Limb (tissue), 2 donors: ENCODE measurements at regions not wholly inside any gene's neighbourhood (a gene's known extent, or its start where the extent isn't known, plus 50 kb on each side); places are given as distances from the start of the nearest gene placed in this dataset.

ENCODE experiments used
- DNase-seq, 2 donors: peaks; one replicate each; pipeline ENCODE4 v3.0.0-alpha.2; 2016; ENCODE audit errors: extremely low spot score in 2 of 2

DNA sequence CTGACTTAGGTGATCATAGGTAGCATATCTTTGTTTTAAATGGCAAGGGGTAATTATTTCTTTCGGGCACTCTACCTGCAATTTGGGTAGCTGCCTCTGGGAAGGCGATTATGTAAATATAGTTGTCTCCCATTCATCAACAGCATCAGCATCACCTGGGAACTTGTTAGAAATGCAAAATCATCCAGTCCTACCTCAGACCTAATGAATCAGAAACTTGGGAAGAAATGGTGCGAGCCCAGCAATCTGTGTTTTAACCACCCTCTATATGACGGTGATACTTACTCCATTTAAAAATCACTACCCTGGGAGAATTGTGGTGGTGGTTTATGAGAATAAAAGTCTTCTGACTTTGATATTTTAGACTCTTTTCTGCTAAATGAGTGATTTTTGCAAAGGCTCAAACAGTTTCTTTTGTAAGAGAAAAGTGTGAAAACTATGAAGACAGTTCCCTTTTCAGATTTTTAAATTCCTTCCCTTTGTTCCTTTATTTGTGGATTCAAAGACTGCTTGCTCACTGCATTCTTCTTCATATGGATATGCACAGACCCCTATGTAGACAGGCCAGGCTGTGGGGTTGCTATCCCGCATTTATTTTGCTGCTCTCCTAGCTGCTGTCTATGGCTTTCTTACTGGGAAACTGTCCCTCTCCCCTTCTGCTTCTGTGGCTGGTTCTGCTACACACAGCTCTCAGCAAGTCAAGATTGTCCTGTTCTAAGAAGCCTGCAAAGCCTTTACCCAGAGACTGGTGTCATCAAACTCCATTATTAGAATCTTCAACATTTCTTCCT is 365.3 kb downstream of the RNF144B start:
- DNase-seq: no peak

DNA sequence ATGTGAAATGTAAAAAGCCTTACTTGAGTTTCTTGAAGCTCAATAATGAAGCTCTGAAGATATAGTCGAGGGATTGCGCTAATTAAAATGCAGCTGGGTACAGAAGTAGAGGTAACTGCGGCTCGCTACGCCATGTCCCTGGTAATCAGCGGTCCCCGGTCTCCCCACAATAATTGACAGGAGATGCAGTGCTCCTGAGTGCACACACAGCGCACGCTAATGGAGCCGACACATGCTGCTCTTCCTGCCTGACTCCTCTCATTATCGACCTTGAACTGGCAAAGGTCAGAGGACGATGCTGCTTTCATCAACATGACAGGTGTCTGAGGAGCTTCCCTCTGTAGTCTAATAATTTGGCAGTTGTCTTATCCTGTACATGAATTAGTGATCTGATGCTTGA is 365.9 kb downstream of the RNF144B start:
- no peak for DNase-seq

DNA sequence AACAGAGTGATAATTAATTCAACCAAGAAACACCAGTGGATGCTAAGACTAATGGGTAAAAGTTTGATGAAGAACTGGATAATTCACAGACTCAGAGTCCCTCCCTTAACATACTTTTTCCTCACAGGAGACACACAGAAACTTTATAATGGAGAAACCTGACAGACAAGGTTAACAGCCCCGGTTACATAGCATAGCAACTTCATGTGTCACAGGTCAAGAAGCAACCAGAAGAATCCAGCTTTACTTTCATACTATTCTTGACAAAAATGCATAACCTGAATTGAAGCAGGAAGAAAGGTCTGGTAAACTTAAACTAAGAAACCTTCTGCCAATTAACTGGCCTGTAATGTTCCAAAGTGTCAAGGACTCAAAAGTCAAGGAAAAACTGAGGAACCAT is 375.9 kb downstream of the RNF144B start:
- DNase-seq: no peak

DNA sequence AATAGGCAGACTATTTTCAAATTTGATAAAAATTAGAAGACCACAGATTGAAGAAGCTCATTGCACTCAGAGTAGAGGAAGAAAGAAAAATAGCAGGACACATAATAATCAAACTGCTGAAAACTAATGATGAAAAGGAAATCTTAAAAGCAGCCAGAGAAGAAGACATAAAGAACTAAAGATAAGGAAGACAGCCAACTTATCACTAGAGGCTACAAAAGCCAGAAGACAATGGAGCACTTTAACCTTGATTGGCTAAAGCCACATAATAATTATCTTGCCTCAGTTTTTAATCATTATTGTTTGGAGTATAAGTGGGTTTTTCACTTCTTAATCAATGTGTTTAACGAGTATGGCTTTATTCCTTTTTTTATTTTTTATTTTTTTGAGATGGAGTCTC is 397.6 kb downstream of the RNF144B start:
- no peak for DNase-seq

DNA sequence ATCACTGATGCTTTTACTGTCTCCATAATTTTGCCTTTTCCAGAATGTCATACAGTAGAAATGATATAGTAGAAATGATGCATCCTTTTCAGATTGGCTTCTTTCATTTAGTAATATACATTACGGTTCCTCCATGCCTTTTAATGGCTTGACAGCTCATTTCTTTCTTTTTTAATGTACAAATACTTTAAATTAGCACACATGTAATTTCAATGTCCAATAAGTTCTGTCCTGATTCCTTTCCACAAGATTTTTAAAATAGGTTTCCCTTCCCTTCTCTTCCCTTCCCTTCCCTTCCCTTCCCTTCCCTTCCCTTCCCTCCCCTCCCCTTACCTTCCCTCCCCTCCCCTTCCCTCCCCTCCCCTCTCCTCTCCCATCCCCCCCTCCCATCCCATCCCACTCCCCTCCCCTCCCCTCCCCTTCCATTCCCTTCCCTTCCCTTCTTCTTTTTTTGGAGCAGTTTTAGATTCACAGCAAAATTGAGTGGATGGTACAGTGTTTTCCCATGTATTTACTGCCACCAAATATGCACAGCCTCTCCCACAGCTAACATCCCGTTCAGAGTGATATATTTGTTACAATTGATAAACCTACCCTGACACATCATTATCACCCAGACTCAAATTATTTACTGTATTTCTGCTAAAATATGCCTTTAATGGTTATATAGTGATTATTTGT is 398.8 kb downstream of the RNF144B start:
- no peak for DNase-seq

DNA sequence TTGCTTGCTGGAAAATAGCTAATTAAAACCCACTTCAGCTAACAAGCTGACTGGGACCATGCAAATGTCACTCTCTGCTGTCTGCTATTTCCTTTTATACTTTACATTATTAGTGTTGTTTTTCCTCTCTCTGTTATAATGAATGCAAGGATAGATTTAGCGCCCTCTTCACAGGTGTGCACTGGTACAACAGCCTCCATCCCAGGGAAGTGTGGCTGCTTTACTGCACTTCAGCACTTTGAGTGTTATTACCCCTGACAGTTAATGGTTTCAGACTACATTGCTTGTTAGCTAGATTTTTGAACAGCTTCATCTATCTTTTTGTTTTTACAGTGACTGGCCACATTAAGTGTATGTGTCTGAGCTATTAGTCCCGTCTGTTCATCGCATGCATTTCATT is 405.7 kb downstream of the RNF144B start:
- no peak for DNase-seq

DNA sequence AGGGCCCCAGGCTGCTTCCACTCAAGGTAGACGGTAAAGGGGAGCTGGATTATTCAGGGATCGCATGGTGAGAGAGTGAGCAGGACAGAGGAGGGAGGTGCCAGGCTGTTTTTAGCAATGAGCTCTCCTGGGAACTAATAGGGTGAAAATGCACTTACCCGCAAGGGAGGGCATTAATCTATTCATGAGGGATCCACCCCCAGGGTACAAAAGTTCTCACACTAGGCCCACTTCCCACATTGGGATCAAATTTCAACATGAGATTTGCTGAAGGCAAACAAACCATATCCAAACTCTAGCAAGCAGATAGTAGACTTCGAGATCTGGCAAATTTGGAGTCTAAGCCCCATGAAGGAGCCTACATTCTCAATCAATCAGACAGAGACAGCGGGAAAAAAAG is 408.6 kb downstream of the RNF144B start:
- no peak for DNase-seq

DNA sequence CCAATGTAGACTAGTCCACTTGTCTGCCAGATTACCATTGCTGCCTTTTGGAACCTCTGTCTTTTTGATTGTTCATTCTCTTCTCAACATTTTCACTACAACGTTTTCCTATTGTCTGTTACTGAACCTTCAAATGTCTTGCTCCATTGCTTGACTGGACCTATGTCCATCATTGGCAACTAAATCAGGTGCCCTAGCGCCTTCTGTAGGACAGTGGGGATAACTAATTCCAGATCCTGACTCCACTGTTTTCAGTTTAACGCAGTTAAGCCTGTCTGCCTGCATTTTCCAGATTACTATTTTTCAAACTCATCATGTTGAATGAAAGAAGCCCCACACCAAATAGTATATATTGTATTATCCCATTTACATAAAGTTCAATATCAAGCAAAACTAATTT is 433.6 kb downstream of the RNF144B start:
- no peak for DNase-seq

DNA sequence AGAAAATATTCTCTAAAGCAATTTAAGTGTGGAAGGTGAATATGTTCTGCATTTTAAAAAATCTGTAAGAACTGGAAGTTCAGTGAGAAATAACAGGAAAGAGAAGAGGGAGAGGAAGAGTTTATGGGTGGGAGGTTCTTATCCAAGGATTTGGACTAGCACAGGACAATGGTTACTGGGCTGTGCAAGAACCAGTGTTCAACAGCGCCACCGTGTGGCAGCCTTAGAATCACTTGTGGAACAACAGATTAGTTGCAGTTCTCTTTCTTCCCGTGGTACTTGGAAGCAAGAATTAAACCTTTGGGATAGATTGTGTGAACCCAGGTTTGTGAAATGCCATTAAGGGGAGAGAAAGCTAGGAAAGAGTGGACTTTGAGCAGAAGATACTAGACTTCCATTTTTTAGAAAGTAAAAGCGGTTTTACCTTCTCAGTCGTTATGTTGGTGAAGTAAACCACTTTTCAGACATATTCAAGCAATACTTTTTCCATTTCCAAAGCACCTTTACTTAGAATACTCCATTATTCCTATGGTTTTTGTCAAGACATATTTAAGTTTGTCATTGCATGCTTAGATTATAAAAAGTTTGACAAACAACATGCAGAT is 436.7 kb downstream of the RNF144B start:
- DNase-seq: no peak

DNA sequence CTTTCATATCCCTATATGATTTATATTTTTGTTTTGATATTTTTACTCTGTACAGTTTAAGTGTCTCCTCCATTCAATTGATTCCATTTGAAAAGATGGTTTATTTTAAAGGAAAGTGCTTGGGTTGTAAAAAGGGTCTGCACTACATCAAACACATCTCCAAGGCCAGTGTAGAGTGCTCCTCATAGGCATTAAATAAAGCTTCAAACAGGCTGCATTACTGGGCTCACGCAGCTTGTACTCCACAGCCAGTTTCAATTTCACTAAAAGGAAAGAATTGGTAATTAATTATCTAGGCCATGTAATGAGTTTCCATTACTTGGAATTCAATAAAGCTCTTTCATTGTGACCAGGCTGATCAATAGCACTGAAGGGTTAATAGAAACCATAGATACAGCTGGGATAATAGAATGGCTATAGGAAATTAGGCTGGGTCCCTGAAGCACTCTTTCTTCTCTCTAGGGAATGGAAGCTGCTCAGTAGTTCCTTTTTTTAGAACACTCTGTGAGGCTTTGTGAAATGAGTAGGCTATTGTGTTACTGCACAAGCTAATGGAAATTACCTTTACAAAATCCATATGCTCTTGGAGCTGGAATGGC is 442.2 kb downstream of the RNF144B start:
- DNase-seq: no peak

DNA sequence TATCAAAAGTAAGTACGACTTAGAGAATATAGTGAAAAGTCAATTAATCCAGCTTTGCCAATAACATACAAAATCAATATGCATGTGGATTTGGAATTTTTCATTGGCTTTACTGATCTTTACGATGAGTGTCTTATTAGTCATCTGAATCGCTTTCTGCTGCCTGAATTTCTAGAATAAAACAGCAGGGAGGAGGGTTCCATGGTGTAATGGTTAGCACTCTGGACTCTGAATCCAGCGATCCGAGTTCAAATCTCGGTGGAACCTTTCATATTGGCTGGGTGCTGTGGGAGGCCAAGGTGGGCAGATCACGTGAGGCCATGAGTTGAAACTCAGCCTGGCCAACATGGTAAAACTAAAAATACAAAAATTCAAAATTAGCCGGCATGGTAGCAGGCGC is 448.8 kb downstream of the RNF144B start:
- no peak for DNase-seq

DNA sequence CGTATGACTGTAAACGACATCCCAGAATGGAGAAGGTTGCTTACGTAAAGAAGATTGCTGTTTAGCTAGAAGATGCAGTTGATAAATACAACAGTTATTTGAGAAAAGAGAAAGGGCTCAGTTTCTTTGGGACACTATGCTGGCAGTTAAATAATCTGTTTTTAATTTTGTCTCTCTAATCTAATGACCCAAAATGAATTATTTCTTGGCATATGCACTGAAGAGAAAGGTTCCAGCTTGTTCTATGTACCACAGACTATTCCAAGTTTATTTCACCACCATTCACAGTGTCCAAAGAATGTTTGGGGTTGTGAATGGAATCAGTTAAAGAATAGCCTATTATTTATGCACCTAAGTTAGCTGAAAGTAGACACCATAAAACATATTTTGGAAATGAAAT is 449.9 kb downstream of the RNF144B start:
- no peak for DNase-seq

DNA sequence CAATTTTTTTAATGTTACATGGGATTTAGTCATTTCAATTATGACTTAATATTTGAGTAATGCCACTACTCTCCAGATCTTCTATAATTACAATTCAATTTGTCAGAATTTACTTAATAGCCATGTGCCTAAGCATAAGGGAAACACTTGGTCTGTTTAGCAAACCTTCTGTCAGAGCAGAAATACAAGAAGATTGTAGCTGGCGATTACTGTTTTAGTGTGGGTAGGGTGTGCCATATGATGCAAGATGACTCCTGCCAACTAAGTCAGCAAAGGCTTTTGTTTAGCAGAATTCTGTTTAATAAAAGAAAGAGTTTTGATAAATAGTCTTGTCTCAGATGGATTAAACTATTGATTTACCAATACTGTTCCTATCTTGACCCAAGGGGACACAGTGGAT is 455.4 kb downstream of the RNF144B start:
- no peak for DNase-seq

DNA sequence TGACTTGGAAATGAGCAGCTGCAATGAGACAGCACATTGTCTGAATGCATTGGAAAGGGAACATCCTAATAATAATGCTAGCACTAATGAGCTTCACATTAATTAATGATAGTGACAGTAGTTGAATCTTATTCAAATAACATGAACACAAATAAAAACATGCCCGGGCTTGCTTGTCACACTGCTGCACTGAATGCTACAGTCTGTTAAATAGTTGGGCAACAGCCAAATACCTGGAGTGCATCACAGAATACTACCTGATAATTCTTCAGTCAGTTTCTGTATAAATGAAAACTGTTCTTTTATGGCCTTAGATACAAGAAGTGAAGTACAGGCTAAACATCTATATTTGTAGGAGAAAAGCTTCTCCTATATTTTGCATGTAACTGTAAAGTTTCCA is 458.7 kb downstream of the RNF144B start:
- no peak for DNase-seq

DNA sequence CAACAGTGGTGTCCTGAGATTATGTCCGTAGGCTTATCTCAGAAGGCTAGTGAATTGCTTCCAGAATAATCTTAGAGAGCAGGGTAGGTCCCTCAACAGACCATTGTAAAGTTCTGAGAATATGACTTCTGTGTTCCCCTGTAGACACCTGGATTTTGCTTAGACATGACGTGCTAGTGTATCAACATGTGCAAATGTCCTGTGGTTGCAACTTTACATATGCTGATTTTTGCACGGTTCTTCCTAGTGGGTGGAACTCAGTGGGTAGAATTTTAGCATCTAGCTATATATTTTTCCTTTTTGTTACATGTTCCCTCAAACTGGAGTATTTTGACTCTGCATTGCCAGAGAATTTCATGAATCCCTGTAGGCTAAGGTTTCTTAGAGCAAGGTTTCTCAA is 459.2 kb downstream of the RNF144B start:
- DNase-seq: no peak

DNA sequence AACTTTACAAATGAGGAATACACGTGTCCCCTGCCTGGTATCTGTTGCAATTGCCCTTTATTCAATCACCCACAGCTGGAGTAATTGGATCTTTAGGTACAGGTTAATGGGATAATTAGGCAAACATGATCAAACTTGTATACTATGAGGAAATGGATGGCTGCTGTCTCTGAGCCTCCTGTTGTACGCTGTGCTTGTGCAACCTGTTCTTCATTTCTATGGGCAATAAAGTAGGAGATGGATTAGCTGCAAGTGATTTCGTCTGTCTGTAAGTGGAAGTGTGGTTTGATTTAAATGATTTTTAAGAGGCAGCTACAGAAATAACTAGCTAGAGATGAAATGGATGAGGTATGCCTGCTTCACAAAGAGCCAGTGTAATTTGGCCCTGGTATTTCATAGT is 474.1 kb downstream of the RNF144B start:
- DNase-seq: no peak

DNA sequence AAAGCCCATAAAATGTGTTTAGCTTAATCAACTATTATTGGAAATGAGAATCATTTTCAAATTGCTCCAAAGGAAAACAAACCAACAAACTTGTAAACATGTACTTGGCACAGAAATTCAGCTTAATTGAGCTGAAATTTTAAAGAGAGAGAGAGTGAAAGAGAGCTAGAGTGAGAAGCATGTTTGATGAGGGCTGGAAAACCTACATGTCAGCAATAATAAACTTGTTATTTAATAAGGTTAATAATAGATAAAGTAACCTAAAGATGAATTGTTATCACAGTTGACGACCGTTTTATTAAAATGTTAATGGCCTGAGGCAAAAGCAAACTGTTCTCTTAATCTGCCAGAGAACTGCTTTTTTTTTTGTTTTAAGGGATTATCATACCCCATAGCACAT is 496.1 kb downstream of the RNF144B start:
- no peak for DNase-seq

DNA sequence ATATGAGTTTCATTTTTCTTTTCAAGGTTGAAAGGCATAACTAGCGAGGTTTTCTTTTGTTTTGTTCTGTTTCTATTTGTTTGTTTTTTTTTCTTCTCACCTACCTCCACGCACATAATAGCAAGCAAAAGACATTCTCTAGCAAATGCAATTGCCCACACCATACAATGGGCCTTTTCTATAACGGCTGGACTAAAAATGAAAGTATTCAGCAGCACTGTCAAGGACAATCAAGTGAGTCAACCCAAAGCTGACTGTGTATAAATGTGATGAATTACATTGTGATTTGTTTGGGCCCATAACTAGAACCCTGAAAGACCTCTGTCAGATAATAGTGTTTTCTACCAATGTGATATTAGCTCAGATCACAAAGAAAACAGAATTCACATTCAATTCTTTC is 496.7 kb downstream of the RNF144B start:
- no peak for DNase-seq

DNA sequence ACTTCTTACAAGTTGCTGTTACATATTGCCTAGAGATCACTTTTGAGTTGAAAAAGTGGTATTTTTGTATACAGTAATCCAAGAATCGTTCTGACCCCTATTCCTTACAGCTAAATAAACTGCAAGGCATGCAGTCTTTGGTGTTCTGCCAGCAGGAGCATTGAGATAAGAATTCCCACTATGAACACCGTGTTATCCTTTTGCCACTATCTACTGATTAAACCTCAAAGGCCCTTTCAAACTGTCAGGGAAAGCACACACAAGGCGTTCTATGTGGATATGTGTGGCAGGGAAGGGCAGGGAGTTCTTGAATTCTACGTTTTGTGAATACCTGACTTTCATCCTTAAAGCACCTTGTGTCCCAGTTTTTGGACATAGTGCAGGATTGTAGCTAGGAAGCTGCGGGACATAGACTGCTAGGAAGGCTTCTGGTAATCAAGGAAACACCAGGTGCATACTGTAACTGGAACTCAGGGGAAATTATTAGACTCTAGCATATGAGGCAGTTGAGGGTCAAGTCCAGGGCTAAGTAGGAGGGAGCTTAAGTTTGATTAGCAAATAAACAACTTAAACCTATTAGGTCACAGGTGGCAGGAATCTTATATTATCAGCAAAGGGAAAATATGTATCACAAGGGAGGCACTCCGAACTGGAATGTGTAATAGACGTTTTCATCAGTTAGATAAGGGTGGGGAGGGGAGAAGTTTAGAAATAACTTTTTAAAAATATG is 506.6 kb downstream of the RNF144B start:
- no peak for DNase-seq

DNA sequence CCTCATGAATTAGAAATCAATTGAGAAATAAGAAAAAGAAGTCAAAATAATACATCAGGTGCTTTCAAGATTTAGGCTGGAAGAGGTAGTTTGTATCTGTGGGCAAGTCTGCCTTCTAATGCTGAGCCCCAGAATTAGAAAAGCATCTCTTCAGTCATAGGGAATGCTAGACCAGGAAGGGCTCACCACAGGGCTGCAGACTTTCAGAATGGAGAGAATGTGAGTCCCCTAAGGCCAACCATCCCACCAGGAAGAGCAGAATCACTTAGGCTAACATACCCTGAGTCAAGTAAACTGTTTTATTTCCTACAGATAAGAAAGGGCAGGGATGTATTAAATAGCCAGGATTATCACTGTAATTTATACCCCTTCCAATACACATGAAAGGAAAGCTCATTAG is 510.2 kb downstream of the RNF144B start:
- DNase-seq: no peak

DNA sequence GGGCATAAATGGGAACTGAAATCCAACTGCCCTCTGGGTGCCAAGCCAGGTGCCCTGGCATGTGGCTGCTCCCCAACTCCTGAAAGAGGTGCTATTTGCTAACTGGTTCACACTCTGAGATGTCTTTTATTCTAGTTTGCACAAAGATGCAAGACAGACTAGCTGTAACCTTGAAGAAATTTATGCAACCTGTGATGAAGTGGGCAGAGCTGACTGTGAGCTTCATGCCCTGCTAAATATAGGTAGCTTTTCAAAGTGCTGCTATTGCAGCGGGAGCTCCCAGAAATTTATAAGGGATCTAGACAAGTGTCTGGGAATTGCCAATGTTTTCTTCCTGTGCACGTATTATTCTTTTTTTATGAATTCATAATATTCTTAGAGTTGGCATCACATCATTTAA is 517.5 kb downstream of the RNF144B start:
- no peak for DNase-seq

DNA sequence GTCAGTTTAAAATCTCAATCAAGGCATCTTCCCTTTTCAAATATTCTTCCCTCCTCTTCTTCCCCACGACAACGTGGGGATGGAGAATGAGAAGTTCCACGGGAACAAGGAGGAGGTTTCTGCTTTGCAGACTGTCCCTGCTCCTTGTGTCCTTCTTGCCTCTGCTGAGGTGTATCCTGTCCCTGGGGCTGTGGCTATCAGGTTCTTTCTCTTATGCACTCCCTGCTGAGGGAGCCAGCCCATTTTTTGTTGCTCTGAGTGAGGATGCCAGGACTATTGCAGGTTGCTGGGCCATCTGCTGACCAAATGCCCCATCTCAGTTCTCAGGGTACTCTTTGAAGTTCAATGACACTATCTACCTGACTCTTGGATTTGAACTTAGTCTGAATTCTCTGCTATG is 533.6 kb downstream of the RNF144B start:
- no peak for DNase-seq
